Endothelial cell of umbilical vein (primary cell): ENCODE measurements at regions not wholly inside any gene's neighbourhood (a gene's known extent, or its start where the extent isn't known, plus 50 kb on each side); places are given as distances from the start of the nearest gene placed in this dataset.

Source experiments
- CTCF ChIP-seq, 2 donors: IDR thresholded peaks; 1 replicate in 1 of 2; 2 replicates in 1 of 2; pipeline ENCODE4 v1.5.1; 2011; ENCODE audit warnings: low read length in 2 of 2, mild to moderate bottlenecking in 2 of 2, moderate library complexity in 2 of 2, control low read depth in 1 of 2, inconsistent platforms in 1 of 2, low read depth in 1 of 2; ENCODE audit not compliant: insufficient read depth in 1 of 2; ENCODE audit errors: extremely low read depth in 1 of 2
- EZH2 ChIP-seq: IDR thresholded peaks from 2 replicates; pipeline ENCODE4 v1.6.1; 2012; ENCODE audit warnings: borderline replicate concordance, low read depth, mild to moderate bottlenecking, moderate library complexity, low read length, inconsistent platforms; ENCODE audit not compliant: severe bottlenecking
- JUN ChIP-seq: IDR thresholded peaks from 2 replicates; pipeline ENCODE4 v1.6.1; 2011; ENCODE audit warnings: borderline replicate concordance, low read depth; ENCODE audit not compliant: insufficient read length, insufficient read depth
- POLR2AphosphoS5 ChIP-seq: IDR thresholded peaks from 2 replicates; pipeline ENCODE4 v1.6.1; 2012; ENCODE audit warnings: low read depth, mild to moderate bottlenecking, control low read depth, low read length, moderate library complexity; ENCODE audit not compliant: insufficient read depth

GRCh38 chr12:29843036-29843435 lies 59.3 kb upstream of the TMTC1 start:
- no peak for TF ChIP-seq POLR2AphosphoS5
- no peak for TF ChIP-seq EZH2
- TF ChIP-seq CTCF (IDR thresholded peaks at IDR 0.05; ENCODE audit: extremely low read depth in 1 of 2, insufficient read depth in 1 of 2, low read depth in 1 of 2, low read length in 2 of 2), result no peak
- TF ChIP-seq JUN, result no peak
